Transverse colon (tissue), 4 donors: ENCODE measurements at regions not wholly inside any gene's neighbourhood (a gene's known extent, or its start where the extent isn't known, plus 50 kb on each side); places are given as distances from the start of the nearest gene placed in this dataset.

Experiments
- DNase-seq: peaks from one replicate; pipeline ENCODE4 v3.0.0-alpha.2; 2019
- H3K27ac ChIP-seq, 4 donors: fragments of 200-600 bp; sonication (generic); 2 replicates each; pipeline ENCODE4 v1.5.1; 2016 to 2018; ENCODE audit warnings: inconsistent platforms in 4 of 4
- H3K27me3 ChIP-seq: fragments of 200-600 bp; sonication (generic); 2 replicates; pipeline ENCODE4 v1.5.1; 2017; ENCODE audit warnings: inconsistent platforms
- H3K36me3 ChIP-seq, 4 donors: fragments of 200-600 bp; sonication (generic); 2 replicates each; pipeline ENCODE4 v1.5.1; 2017 to 2019; ENCODE audit warnings: inconsistent platforms in 4 of 4
- H3K4me1 ChIP-seq, 4 donors: fragments of 200-600 bp; sonication (generic); 2 replicates each; pipeline ENCODE4 v1.5.1; 2017 to 2020; ENCODE audit warnings: inconsistent platforms in 4 of 4
- H3K4me3 ChIP-seq, 4 donors: fragments of 200-600 bp; sonication (generic); 1 replicate in 1 of 4; 2 replicates in 3 of 4; pipeline versions ENCODE4 v1.5.1 to v1.6.1; 2017 to 2019; ENCODE audit warnings: inconsistent platforms in 4 of 4
- H3K9me3 ChIP-seq, 2 donors: fragments of 200-600 bp; sonication (generic); 2 replicates each; pipeline ENCODE4 v1.5.1; 2017 to 2019; ENCODE audit warnings: inconsistent platforms in 2 of 2
- EP300 ChIP-seq: sonication (generic); formaldehyde crosslinking; IDR thresholded peaks from one replicate; pipeline ENCODE4 v1.6.1; 2017; ENCODE audit warnings: antibody characterized with exemption, low read depth
- POLR2A ChIP-seq: fragments of 450-650 bp; IDR thresholded peaks from one replicate; pipeline ENCODE4 v1.6.1; 2016; ENCODE audit warnings: antibody characterized with exemption, mild to moderate bottlenecking, moderate library complexity
- POLR2AphosphoS5 ChIP-seq, 3 donors: sonication (generic); formaldehyde crosslinking; IDR thresholded peaks; one replicate each; pipeline ENCODE4 v1.6.1; 2016; ENCODE audit warnings: antibody characterized with exemption in 3 of 3
- WGBS, 2 donors: methylation state at CpG; one replicate each; pipeline ENCODE4 v1.1.5; 2018; ENCODE audit warnings: low coverage in 1 of 2; 5-methylcytosine and 5-hydroxymethylcytosine counted together
- in situ Hi-C, 4 donors: fragments of 200-750 bp; cut with MboI; loops; one replicate each; pipeline versions ENCODE4 v1.15.0 to v1.15.1; 2017; ENCODE audit warnings: low sequenced_read_pairs in 3 of 4, low pct_ligation_motif_present in 1 of 4, low pct_unique_long_range_greater_than_20kb in 1 of 4
- intact Hi-C: fragments of 100-400 bp; cut with DNase I; formaldehyde crosslinking; loops from one replicate; pipeline ENCODE4 v1.15.1; 2023; ENCODE audit warnings: low total_unique reads
- small RNA-seq, 4 donors: library from RNA; depleted of rRNA; stranded (forward); fragments of <200 nt; gene quantifications; one replicate each; pipeline ENCODE3, GENCODE V24; 2016
- TF ChIP-seq, protein P1 (sequence below), 5 experiments: fragments of 200-600 bp in 3 of 5; fragments of 450-650 bp in 2 of 5; sonication (generic) in 3 of 5; IDR thresholded peaks; 1 replicate in 2 of 5; 2 replicates in 3 of 5; pipeline ENCODE4 v1.5.1; 2016 to 2017; ENCODE audit warnings: antibody characterized with exemption in 5 of 5, inconsistent platforms in 3 of 5, mild to moderate bottlenecking in 2 of 5, moderate library complexity in 1 of 5

DNA sequence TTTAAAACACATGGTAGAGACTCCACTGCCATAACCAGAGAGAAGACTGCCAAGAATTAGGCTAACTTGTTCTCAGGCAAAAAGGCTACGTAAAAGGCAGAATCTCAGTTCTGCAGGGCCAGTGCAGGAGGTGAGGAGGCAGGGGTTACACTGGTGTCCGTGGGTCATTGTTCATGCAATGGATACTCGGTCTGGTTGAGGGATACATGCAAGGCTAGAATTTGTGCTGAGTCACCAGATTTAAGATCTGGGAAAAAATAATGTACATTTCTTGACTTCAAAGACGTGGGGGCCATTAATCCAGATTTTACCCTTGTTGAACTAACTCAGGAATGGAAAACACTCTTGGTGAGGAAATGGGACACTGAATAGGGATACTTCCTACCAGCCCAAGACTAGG is 52.3 kb upstream of the DPH5 start:
- no peak overlapping the region for H3K4me3 ChIP-seq
- in situ Hi-C loops, result no loop called here

DNA sequence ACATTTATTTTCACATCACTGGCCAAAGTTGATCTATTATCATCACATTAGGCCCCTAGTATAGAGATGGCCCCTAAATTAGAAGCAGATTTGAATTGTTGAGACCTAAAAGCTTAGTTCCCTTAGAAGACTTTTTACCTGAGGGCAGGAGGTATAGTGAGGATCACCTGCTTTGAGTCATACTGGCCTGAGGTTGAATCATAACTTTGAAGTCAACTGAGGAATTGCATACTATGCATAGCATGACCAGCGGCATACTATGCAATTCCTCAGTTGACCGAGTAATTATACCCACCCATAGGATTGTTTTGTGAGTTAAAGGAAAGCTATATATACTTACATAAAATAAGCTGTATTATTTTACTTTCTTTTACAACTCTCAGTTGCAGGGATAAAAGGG is 50.3 kb upstream of the DPH5 start:
- Histone ChIP-seq H3K27ac (no peak overlapping the region), H3K4me3 (no peak overlapping the region), H3K9me3 (no peaks in the 10 kb centered on the region), H3K27me3 (no peaks in the 10 kb centered on the region), H3K36me3 (no peaks in the 10 kb centered on the region), H3K4me1 (no peaks in the 10 kb centered on the region)
- intact Hi-C loops (no loop called here), in situ Hi-C loops (no loop called here)
- TF ChIP-seq, protein P1, sequence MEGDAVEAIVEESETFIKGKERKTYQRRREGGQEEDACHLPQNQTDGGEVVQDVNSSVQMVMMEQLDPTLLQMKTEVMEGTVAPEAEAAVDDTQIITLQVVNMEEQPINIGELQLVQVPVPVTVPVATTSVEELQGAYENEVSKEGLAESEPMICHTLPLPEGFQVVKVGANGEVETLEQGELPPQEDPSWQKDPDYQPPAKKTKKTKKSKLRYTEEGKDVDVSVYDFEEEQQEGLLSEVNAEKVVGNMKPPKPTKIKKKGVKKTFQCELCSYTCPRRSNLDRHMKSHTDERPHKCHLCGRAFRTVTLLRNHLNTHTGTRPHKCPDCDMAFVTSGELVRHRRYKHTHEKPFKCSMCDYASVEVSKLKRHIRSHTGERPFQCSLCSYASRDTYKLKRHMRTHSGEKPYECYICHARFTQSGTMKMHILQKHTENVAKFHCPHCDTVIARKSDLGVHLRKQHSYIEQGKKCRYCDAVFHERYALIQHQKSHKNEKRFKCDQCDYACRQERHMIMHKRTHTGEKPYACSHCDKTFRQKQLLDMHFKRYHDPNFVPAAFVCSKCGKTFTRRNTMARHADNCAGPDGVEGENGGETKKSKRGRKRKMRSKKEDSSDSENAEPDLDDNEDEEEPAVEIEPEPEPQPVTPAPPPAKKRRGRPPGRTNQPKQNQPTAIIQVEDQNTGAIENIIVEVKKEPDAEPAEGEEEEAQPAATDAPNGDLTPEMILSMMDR (IDR thresholded peaks at IDR 0.05), result no peak
- TF ChIP-seq EP300, result no peak
- TF ChIP-seq POLR2A, result no peak
- no peak for TF ChIP-seq POLR2AphosphoS5 (IDR thresholded peaks at IDR 0.05)
- 93 to 97% methylated on average over 2 of the region's 2 CpGs for WGBS, 2 donors
- no peak for DNase-seq

More for the DNA sequence above, 52.3 kb upstream of the DPH5 start:
- intact Hi-C loops, result no loop called here
- Histone ChIP-seq H3K36me3 (no peaks in the 10 kb centered on the region), H3K27ac (no peak overlapping the region), H3K9me3 (no peaks in the 10 kb centered on the region), H3K27me3 (no peaks in the 10 kb centered on the region), H3K4me1 (no peaks in the 10 kb centered on the region)
- 95% methylated on average over 4 of the region's 4 CpGs for WGBS, 2 donors
- TF ChIP-seq POLR2AphosphoS5 (IDR thresholded peaks at IDR 0.05) (no peak), EP300 (no peak), POLR2A (no peak)
- TF ChIP-seq, protein P1 (IDR thresholded peaks at IDR 0.05), result no peak
- DNase-seq, result no peak

Small RNA genes lying in the stretch of these regions (small RNA-seq; reads per million reads assigned to genes)
- gene RF00424, result 0 to 0.12 (median 0) reads per million in 4 donors
